HEK293 (cell line): ENCODE measurements at regions not wholly inside any gene's neighbourhood (a gene's known extent, or its start where the extent isn't known, plus 50 kb on each side); places are given as distances from the start of the nearest gene placed in this dataset.

Experiments
- CTCF ChIA-PET: fragments of 350-600 bp; formaldehyde crosslinking; extraction: SDS; loops from one replicate; lab custom pipeline; 2021; ENCODE audit warnings: antibody characterized with exemption; lab: Yijun Ruan, JAX
- POLR2A ChIA-PET: fragments of 300-600 bp; formaldehyde crosslinking; extraction: SDS; loops from one replicate; lab custom pipeline; 2020; ENCODE audit warnings: antibody characterized with exemption, inconsistent platforms; lab: Yijun Ruan, JAX
- H3K27ac ChIP-seq: fragments of 200-500 bp; sonication (Bioruptor generic); 2 replicates; pipeline ENCODE4 v1.5.1; 2014; ENCODE audit warnings: low read depth, low read length, control low read depth, inconsistent platforms; ENCODE audit errors: extremely low read depth
- H3K36me3 ChIP-seq, 2 experiments: fragments of 200-500 bp in 1 of 2; sonication (Bioruptor generic) in 1 of 2; 1 replicate in 1 of 2; 2 replicates in 1 of 2; pipeline ENCODE4 v1.5.1; 2014 to 2017; ENCODE audit warnings: inconsistent platforms in 2 of 2, low read length in 2 of 2; ENCODE audit not compliant: control insufficient read depth in 2 of 2, insufficient read depth in 1 of 2
- H3K4me1 ChIP-seq: fragments of 200-500 bp; sonication (Bioruptor generic); 2 replicates; pipeline ENCODE4 v1.5.1; 2014; ENCODE audit warnings: mild to moderate bottlenecking, low read length, inconsistent platforms; ENCODE audit not compliant: control insufficient read depth, insufficient read depth
- H3K4me3 ChIP-seq: 2 replicates; pipeline ENCODE4 v1.5.1; 2011; ENCODE audit warnings: low read depth, mild to moderate bottlenecking, control low read depth, low read length, moderate library complexity
- H3K9me3 ChIP-seq: fragments of 200-500 bp; sonication (Bioruptor generic); 2 replicates; pipeline ENCODE4 v1.5.1; 2014; ENCODE audit warnings: low read depth, low read length, inconsistent platforms; ENCODE audit not compliant: control insufficient read depth, insufficient read depth
- FEZF1 ChIP-seq: fragments of 450-650 bp; formaldehyde crosslinking; IDR thresholded peaks from 2 replicates; pipeline ENCODE4 v1.5.1; 2016; ENCODE audit warnings: missing biosample characterization, missing genetic modification characterization
- KLF1 ChIP-seq: fragments of 450-650 bp; formaldehyde crosslinking; IDR thresholded peaks from 2 replicates; pipeline ENCODE4 v1.5.1; 2016; ENCODE audit warnings: missing biosample characterization, missing genetic modification characterization
- KLF16 ChIP-seq: fragments of 450-650 bp; formaldehyde crosslinking; IDR thresholded peaks from 2 replicates; pipeline ENCODE4 v1.5.1; 2017; ENCODE audit warnings: missing biosample characterization, missing genetic modification characterization
- PRDM1 ChIP-seq: fragments of 450-650 bp; formaldehyde crosslinking; IDR thresholded peaks from 2 replicates; pipeline ENCODE4; 2016; ENCODE audit warnings: missing biosample characterization, missing genetic modification characterization
- ZBTB17 ChIP-seq: fragments of 450-650 bp; formaldehyde crosslinking; IDR thresholded peaks from 2 replicates; pipeline ENCODE4 v1.5.1; 2016; ENCODE audit warnings: missing biosample characterization, missing genetic modification characterization
- ZFP37 ChIP-seq: fragments of 450-650 bp; formaldehyde crosslinking; IDR thresholded peaks from 2 replicates; pipeline ENCODE4 v1.5.1; 2016; ENCODE audit warnings: missing biosample characterization, missing genetic modification characterization
- ZNF138 ChIP-seq: fragments of 450-650 bp; formaldehyde crosslinking; IDR thresholded peaks from 2 replicates; pipeline ENCODE4 v1.5.1; 2016; ENCODE audit warnings: missing biosample characterization, missing genetic modification characterization, borderline replicate concordance
- ZNF302 ChIP-seq: fragments of 450-650 bp; formaldehyde crosslinking; IDR thresholded peaks from 2 replicates; pipeline ENCODE4 v1.5.1; 2016; ENCODE audit warnings: missing biosample characterization, missing genetic modification characterization, low read depth
- ZNF548 ChIP-seq: fragments of 450-650 bp; formaldehyde crosslinking; IDR thresholded peaks from 2 replicates; pipeline ENCODE4 v1.5.1; 2016; ENCODE audit warnings: missing biosample characterization, missing genetic modification characterization
- ZNF561 ChIP-seq: fragments of 450-650 bp; IDR thresholded peaks from 2 replicates; pipeline ENCODE4 v1.5.1; 2018; ENCODE audit warnings: missing biosample characterization, missing genetic modification characterization, borderline replicate concordance
- ZNF571 ChIP-seq: fragments of 450-650 bp; formaldehyde crosslinking; IDR thresholded peaks from 2 replicates; pipeline ENCODE4 v1.5.0; 2017; ENCODE audit warnings: missing biosample characterization, missing genetic modification characterization
- ZNF585B ChIP-seq: fragments of 450-650 bp; formaldehyde crosslinking; IDR thresholded peaks from 2 replicates; pipeline ENCODE4 v1.5.1; 2016; ENCODE audit warnings: missing biosample characterization, missing genetic modification characterization
- ZNF658 ChIP-seq: fragments of 450-650 bp; formaldehyde crosslinking; IDR thresholded peaks from 2 replicates; pipeline ENCODE4; 2016; ENCODE audit warnings: missing biosample characterization, missing genetic modification characterization
- ZNF701 ChIP-seq: fragments of 450-650 bp; formaldehyde crosslinking; IDR thresholded peaks from 2 replicates; pipeline ENCODE4 v1.5.1; 2016; ENCODE audit warnings: missing biosample characterization, missing genetic modification characterization
- TF ChIP-seq, protein P1 (sequence below): fragments of 450-650 bp; formaldehyde crosslinking; conservative IDR thresholded peaks from 2 replicates; pipeline ENCODE4 v1.5.1; 2016; ENCODE audit warnings: low read depth, missing biosample characterization, missing genetic modification characterization
- TF ChIP-seq, protein P2 (sequence below): fragments of 450-650 bp; formaldehyde crosslinking; IDR thresholded peaks from 2 replicates; pipeline ENCODE4 v1.5.1; 2016; ENCODE audit warnings: missing biosample characterization, missing genetic modification characterization
- TF ChIP-seq, protein P3 (sequence below): fragments of 450-650 bp; formaldehyde crosslinking; IDR thresholded peaks from 2 replicates; pipeline ENCODE4 v1.5.1; 2016; ENCODE audit warnings: missing biosample characterization, missing genetic modification characterization
- TF ChIP-seq, protein P4 (sequence below): fragments of 450-650 bp; formaldehyde crosslinking; IDR thresholded peaks from 2 replicates; pipeline ENCODE4 v1.5.1; 2016; ENCODE audit warnings: missing biosample characterization, missing genetic modification characterization
- TF ChIP-seq, protein P5 (sequence below): fragments of 450-650 bp; formaldehyde crosslinking; IDR thresholded peaks from 2 replicates; pipeline ENCODE4 v1.5.1; 2017; ENCODE audit warnings: missing biosample characterization, missing genetic modification characterization
- TF ChIP-seq, protein P6 (sequence below): fragments of 450-650 bp; formaldehyde crosslinking; IDR thresholded peaks from 2 replicates; pipeline ENCODE4 v1.5.1; 2016; ENCODE audit warnings: missing biosample characterization, missing genetic modification characterization

DNA sequence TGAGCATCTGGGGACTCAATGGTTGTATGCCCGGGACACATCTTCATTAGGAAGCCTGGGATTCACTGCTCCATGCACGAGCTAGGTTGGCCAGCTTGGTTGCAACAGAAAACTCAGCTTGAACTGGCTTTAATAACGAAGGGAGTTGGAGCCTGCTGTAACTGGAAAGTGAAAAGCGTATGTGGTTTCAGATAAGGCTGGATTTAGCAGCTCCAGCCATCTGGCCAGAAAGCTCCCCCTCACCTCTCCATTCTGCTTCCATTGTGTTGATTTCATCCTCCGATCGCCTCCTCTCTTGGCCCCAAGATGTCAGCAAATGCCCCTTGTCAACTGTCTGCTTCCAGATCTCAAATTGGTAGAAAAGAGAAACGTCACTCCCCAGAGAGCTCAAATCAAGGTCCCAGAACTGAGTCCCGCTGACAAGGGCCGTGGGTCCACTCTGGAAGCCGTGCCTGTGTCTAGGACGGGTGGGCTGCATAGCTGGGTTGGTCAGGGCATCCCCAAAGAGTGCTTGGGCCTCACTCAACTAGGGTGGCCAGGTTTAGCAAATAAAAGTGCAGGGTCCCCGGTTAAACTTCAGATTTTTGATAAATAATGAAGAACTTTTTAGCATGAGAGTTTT, 117.0 kb upstream of the PMEPA1 start:
- Histone ChIP-seq H3K4me3 (no peak overlapping the region), H3K36me3 (no peaks in the 10 kb centered on the region), H3K9me3 (no peaks in the 10 kb centered on the region)
- TF ChIP-seq, protein P1, sequence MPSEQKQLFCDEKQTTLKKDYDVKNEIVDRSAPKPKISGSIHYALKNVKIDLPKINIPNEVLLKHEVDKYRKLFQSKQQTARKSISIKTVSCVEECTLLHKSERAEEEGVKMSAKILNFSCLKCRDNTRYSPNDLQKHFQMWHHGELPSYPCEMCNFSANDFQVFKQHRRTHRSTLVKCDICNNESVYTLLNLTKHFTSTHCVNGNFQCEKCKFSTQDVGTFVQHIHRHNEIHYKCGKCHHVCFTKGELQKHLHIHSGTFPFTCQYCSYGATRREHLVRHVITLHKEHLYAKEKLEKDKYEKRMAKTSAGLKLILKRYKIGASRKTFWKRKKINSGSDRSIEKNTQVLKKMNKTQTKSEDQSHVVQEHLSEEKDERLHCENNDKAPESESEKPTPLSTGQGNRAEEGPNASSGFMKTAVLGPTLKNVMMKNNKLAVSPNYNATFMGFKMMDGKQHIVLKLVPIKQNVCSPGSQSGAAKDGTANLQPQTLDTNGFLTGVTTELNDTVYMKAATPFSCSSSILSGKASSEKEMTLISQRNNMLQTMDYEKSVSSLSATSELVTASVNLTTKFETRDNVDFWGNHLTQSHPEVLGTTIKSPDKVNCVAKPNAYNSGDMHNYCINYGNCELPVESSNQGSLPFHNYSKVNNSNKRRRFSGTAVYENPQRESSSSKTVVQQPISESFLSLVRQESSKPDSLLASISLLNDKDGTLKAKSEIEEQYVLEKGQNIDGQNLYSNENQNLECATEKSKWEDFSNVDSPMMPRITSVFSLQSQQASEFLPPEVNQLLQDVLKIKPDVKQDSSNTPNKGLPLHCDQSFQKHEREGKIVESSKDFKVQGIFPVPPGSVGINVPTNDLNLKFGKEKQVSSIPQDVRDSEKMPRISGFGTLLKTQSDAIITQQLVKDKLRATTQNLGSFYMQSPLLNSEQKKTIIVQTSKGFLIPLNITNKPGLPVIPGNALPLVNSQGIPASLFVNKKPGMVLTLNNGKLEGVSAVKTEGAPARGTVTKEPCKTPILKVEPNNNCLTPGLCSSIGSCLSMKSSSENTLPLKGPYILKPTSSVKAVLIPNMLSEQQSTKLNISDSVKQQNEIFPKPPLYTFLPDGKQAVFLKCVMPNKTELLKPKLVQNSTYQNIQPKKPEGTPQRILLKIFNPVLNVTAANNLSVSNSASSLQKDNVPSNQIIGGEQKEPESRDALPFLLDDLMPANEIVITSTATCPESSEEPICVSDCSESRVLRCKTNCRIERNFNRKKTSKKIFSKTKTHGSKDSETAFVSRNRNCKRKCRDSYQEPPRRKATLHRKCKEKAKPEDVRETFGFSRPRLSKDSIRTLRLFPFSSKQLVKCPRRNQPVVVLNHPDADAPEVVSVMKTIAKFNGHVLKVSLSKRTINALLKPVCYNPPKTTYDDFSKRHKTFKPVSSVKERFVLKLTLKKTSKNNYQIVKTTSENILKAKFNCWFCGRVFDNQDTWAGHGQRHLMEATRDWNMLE (tag by site-specific recombination) = no peak
- TF ChIP-seq PRDM1 (tag by site-specific recombination) (no peak), ZNF138 (tag by site-specific recombination) (no peak), FEZF1 (no peak), ZBTB17 (tag by site-specific recombination) (no peak), KLF1 (tag by site-specific recombination) (no peak), ZNF548 (tag by site-specific recombination) (no peak), ZNF585B (tag by site-specific recombination) (no peak), ZNF701 (no peak), ZNF302 (tag by site-specific recombination) (no peak), ZFP37 (no peak), ZNF561 (tag by site-specific recombination) (no peak), ZNF658 (tag by site-specific recombination) (no peak), ZNF571 (no peak), KLF16 (tag by site-specific recombination) (no peak)
- TF ChIP-seq, protein P2, sequence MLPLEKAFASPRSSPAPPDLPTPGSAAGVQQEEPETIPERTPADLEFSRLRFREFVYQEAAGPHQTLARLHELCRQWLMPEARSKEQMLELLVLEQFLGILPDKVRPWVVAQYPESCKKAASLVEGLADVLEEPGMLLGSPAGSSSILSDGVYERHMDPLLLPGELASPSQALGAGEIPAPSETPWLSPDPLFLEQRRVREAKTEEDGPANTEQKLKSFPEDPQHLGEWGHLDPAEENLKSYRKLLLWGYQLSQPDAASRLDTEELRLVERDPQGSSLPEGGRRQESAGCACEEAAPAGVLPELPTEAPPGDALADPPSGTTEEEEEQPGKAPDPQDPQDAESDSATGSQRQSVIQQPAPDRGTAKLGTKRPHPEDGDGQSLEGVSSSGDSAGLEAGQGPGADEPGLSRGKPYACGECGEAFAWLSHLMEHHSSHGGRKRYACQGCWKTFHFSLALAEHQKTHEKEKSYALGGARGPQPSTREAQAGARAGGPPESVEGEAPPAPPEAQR (tag by site-specific recombination) = no peak
- TF ChIP-seq, protein P3, sequence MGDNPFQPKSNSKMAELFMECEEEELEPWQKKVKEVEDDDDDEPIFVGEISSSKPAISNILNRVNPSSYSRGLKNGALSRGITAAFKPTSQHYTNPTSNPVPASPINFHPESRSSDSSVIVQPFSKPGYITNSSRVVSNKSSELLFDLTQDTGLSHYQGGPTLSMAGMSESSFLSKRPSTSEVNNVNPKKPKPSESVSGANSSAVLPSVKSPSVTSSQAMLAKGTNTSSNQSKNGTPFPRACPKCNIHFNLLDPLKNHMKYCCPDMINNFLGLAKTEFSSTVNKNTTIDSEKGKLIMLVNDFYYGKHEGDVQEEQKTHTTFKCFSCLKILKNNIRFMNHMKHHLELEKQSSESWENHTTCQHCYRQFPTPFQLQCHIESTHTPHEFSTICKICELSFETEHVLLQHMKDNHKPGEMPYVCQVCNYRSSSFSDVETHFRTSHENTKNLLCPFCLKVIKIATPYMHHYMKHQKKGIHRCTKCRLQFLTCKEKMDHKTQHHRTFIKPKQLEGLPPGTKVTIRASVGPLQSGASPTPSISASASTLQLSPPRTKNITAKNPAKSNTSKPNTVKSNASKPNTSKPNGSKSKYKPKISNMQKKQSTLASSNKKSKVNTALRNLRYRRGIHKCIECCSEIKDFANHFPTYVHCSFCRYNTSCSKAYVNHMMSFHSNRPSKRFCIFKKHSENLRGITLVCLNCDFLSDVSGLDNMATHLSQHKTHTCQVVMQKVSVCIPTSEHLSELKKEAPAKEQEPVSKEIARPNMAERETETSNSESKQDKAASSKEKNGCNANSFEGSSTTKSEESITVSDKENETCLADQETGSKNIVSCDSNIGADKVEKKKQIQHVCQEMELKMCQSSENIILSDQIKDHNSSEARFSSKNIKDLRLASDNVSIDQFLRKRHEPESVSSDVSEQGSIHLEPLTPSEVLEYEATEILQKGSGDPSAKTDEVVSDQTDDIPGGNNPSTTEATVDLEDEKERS (tag by site-specific recombination) = no peak
- TF ChIP-seq, protein P4, sequence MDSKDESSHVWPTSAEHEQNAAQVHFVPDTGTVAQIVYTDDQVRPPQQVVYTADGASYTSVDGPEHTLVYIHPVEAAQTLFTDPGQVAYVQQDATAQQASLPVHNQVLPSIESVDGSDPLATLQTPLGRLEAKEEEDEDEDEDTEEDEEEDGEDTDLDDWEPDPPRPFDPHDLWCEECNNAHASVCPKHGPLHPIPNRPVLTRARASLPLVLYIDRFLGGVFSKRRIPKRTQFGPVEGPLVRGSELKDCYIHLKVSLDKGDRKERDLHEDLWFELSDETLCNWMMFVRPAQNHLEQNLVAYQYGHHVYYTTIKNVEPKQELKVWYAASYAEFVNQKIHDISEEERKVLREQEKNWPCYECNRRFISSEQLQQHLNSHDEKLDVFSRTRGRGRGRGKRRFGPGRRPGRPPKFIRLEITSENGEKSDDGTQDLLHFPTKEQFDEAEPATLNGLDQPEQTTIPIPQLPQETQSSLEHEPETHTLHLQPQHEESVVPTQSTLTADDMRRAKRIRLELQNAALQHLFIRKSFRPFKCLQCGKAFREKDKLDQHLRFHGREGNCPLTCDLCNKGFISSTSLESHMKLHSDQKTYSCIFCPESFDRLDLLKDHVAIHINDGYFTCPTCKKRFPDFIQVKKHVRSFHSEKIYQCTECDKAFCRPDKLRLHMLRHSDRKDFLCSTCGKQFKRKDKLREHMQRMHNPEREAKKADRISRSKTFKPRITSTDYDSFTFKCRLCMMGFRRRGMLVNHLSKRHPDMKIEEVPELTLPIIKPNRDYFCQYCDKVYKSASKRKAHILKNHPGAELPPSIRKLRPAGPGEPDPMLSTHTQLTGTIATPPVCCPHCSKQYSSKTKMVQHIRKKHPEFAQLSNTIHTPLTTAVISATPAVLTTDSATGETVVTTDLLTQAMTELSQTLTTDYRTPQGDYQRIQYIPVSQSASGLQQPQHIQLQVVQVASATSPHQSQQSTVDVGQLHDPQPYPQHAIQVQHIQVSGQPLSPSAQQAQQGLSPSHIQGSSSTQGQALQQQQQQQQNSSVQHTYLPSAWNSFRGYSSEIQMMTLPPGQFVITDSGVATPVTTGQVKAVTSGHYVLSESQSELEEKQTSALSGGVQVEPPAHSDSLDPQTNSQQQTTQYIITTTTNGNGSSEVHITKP = no peak
- TF ChIP-seq, protein P5, sequence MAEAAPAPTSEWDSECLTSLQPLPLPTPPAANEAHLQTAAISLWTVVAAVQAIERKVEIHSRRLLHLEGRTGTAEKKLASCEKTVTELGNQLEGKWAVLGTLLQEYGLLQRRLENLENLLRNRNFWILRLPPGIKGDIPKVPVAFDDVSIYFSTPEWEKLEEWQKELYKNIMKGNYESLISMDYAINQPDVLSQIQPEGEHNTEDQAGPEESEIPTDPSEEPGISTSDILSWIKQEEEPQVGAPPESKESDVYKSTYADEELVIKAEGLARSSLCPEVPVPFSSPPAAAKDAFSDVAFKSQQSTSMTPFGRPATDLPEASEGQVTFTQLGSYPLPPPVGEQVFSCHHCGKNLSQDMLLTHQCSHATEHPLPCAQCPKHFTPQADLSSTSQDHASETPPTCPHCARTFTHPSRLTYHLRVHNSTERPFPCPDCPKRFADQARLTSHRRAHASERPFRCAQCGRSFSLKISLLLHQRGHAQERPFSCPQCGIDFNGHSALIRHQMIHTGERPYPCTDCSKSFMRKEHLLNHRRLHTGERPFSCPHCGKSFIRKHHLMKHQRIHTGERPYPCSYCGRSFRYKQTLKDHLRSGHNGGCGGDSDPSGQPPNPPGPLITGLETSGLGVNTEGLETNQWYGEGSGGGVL (tag by site-specific recombination) = no peak
- TF ChIP-seq, protein P6, sequence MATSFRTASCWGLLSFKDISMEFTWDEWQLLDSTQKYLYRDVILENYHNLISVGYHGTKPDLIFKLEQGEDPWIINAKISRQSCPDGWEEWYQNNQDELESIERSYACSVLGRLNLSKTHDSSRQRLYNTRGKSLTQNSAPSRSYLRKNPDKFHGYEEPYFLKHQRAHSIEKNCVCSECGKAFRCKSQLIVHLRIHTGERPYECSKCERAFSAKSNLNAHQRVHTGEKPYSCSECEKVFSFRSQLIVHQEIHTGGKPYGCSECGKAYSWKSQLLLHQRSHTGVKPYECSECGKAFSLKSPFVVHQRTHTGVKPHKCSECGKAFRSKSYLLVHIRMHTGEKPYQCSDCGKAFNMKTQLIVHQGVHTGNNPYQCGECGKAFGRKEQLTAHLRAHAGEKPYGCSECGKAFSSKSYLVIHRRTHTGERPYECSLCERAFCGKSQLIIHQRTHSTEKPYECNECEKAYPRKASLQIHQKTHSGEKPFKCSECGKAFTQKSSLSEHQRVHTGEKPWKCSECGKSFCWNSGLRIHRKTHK (tag by site-specific recombination) = no peak
- TF ChIP-seq, all 188 proteins: peak for 0
- Histone ChIP-seq H3K27ac (no peak overlapping the region), H3K4me1 (no peaks in the 10 kb centered on the region)
- ChIA-PET CTCF (no interaction called here), POLR2A (no interaction called here)
